ENCODE measurements at regions not wholly inside any gene's neighbourhood (a gene's known extent, or its start where the extent isn't known, plus 50 kb on each side); places are given as distances from the start of the nearest gene placed in this dataset.
A peak's percentile ranks its signal among the peaks of the same experiment; 100 is the strongest.

- TF ChIP-seq JUN (IDR thresholded peaks at IDR 0.05; ENCODE audit: borderline replicate concordance, insufficient read depth, insufficient read length, low read depth) (peak; percentile 99), FOS (IDR thresholded peaks at IDR 0.05; ENCODE audit: borderline replicate concordance, insufficient read depth, low read length) (peak; percentile 99), POLR2A (IDR thresholded peaks at IDR 0.05; ENCODE audit: low read depth, low read length) (peak; percentile 80), GATA2 (IDR thresholded peaks at IDR 0.05; ENCODE audit: insufficient read depth, insufficient read length, low read depth, low read length) (peak; percentile 87), MAX (IDR thresholded peaks at IDR 0.05; ENCODE audit: insufficient read depth, insufficient read length) (no peak), CTCF (IDR thresholded peaks at IDR 0.05; ENCODE audit: extremely low read depth in 1 of 2, insufficient read depth in 1 of 2, low read depth in 1 of 2, low read length in 2 of 2) (no peak), POLR2AphosphoS5 (IDR thresholded peaks at IDR 0.05; ENCODE audit: insufficient read depth, low read depth, low read length) (peak; percentile 94)
- FAIRE-seq (peak; percentile 99), DNase-seq (ENCODE audit: low read depth, low spot score) (peak; percentile 99)
- Histone ChIP-seq H3K9me3 (replicated peaks; ENCODE audit: control insufficient read depth, insufficient read depth, low read length) (no peaks in the 10 kb centered on the region), H3K4me3 (replicated peaks in 1 of 3; ENCODE audit: insufficient read depth in 1 of 3, low read depth in 1 of 3, low read length in 3 of 3) (no peak overlapping the region), H3K79me2 (ENCODE audit: control insufficient read depth, insufficient read depth, low read length) (no peaks in the 10 kb centered on the region), H3K36me3 (ENCODE audit: control insufficient read depth in 2 of 2, extremely low read depth in 1 of 2, insufficient read depth in 2 of 2, low read length in 2 of 2) (no peaks in the 10 kb centered on the region), H3K9me1 (replicated peaks; ENCODE audit: control insufficient read depth, extremely low read depth, insufficient read depth, low read length) (no peaks in the 10 kb centered on the region), H3K4me2 (ENCODE audit: insufficient read depth, low read length) (peak overlapping the region; percentile 53), H2AFZ (ENCODE audit: low read depth, low read length) (no peak overlapping the region), H3K27ac (ENCODE audit: insufficient read depth, low read depth, low read length) (peak overlapping the region; percentile 96), H4K20me1 (replicated peaks; ENCODE audit: control insufficient read depth, extremely low read depth, insufficient read depth, low read length) (no peaks in the 10 kb centered on the region), H3K4me1 (ENCODE audit: control insufficient read depth, extremely low read depth, insufficient read depth, low read length) (peaks cover 32% of the 10 kb centered on the region), H3K9ac (replicated peaks; ENCODE audit: extremely low read depth, insufficient read depth, low read length) (peak overlapping the region; percentile 75), H3K27me3 (ENCODE audit: control insufficient read depth in 2 of 2, insufficient read depth in 2 of 2, low read length in 2 of 2) (no peaks in the 10 kb centered on the region)
- dilution Hi-C loops (cut with MboI; ENCODE audit: extremely low pct_ligation_motif_present, low sequenced_read_pairs) (no loop called here), intact Hi-C loops (cut with micrococcal nuclease) (loop anchor here (1.0 to 10.0 kb wide), 6 partner anchors 8 to 262 kb away; no protein-coding TSS in a partner anchor)
- ChIA-PET POLR2A (interaction anchor here (0.6 to 1.1 kb wide), 6 partner anchors 13 to 152 kb away, joined by 3 to 8 read pairs (median 3); partner anchors contain the start of gene FRMD6), CTCF (interaction anchor here (0.9 to 3.2 kb wide), 9 partner anchors 13 to 264 kb away, joined by 3 to 14 read pairs (median 5); partner anchors contain the start of gene FRMD6)
- BruUV-seq (replicated peaks): no TSS peak
Observed at GRCh38 chr14:51547260-51547659, 104.5 kb upstream of the FRMD6 start.

Data from endothelial cell of umbilical vein (primary cell).